A673 (cell line): ENCODE measurements at regions not wholly inside any gene's neighbourhood (a gene's known extent, or its start where the extent isn't known, plus 50 kb on each side); places are given as distances from the start of the nearest gene placed in this dataset.
"Not testable (repeated sequence)": the region's sequence is repeated elsewhere in the genome, so short reads cannot be mapped to it uniquely, and the experiment has no call there.

ENCODE experiments used
- BruUV-seq: library from RNA; stranded (reverse); fragments of 400-500 nt; replicated peaks from 2 replicates; lab custom pipeline; 2021; lab: Mats Ljungman, UMichigan
- CTCF ChIA-PET: fragments of 300-600 bp; sonication (Branson Sonifier 250); formaldehyde crosslinking; loops from one replicate; lab custom pipeline; 2022; ENCODE audit warnings: antibody characterized with exemption; lab: Charles Lee
- POLR2A ChIA-PET: fragments of 300-600 bp; sonication (Branson Sonifier 250); formaldehyde crosslinking; loops from one replicate; lab custom pipeline; 2022; ENCODE audit warnings: antibody characterized with exemption; ENCODE audit not compliant: low non-redundant PET; lab: Charles Lee
- DNase-seq: peaks from one replicate; pipeline ENCODE4 v3.0.0-alpha.2; 2015; ENCODE audit warnings: low spot score
- H3K27ac ChIP-seq: fragments of 200-600 bp; sonication (generic); 2 replicates; pipeline ENCODE4 v1.5.1; 2016; ENCODE audit warnings: mixed run types, low read depth, mild to moderate bottlenecking, mixed read lengths, antibody characterized with exemption, low read length; ENCODE audit not compliant: poor library complexity, severe bottlenecking
- H3K27me3 ChIP-seq: fragments of 200-600 bp; sonication (generic); replicated peaks from 2 replicates; pipeline ENCODE4 v1.6.1; 2017; ENCODE audit warnings: mixed run types, low read depth, mild to moderate bottlenecking, mixed read lengths, antibody characterized with exemption, low read length; ENCODE audit not compliant: insufficient read depth, poor library complexity
- H3K36me3 ChIP-seq: fragments of 200-600 bp; sonication (generic); 2 replicates; pipeline ENCODE4 v1.6.1; 2016; ENCODE audit warnings: mixed run types, mild to moderate bottlenecking, mixed read lengths, antibody characterized with exemption, low read length; ENCODE audit not compliant: insufficient read depth, poor library complexity, severe bottlenecking
- H3K4me1 ChIP-seq: fragments of 200-600 bp; sonication (generic); 2 replicates; pipeline ENCODE4 v1.6.1; 2017; ENCODE audit warnings: mixed run types, mild to moderate bottlenecking, mixed read lengths, antibody characterized with exemption, low read length; ENCODE audit not compliant: insufficient read depth, poor library complexity, severe bottlenecking
- H3K4me3 ChIP-seq: fragments of 200-600 bp; sonication (generic); 2 replicates; pipeline ENCODE4 v1.5.1; 2016; ENCODE audit warnings: low read depth, mixed run types, mild to moderate bottlenecking, mixed read lengths, low read length; ENCODE audit not compliant: poor library complexity, severe bottlenecking
- H3K9me3 ChIP-seq: fragments of 200-600 bp; sonication (generic); 2 replicates; pipeline ENCODE4 v1.6.1; 2016; ENCODE audit warnings: mixed run types, low read depth, mild to moderate bottlenecking, mixed read lengths, antibody characterized with exemption, low read length; ENCODE audit not compliant: poor library complexity, severe bottlenecking
- CTCF ChIP-seq: fragments of 300-800, 200-600 bp; sonication (generic); conservative IDR thresholded peaks from 2 replicates; pipeline ENCODE4 v1.5.1; 2017; ENCODE audit warnings: low read depth, mild to moderate bottlenecking, antibody characterized with exemption, low read length, moderate library complexity, mixed read lengths
- EZH2 ChIP-seq: fragments of 200-600 bp; sonication (generic); IDR thresholded peaks from 2 replicates; pipeline ENCODE4 v1.6.1; 2017; ENCODE audit warnings: borderline replicate concordance, low read depth, mild to moderate bottlenecking, mixed read lengths, antibody characterized with exemption, low read length; ENCODE audit not compliant: poor library complexity, severe bottlenecking
- intact Hi-C: fragments of 100-400 bp; cut with micrococcal nuclease; formaldehyde crosslinking; loops from one replicate; pipeline ENCODE4 v1.10.0; 2022; ENCODE audit not compliant: unreplicated experiment

GRCh38 chr9:107571148-107571547, 81.6 kb upstream of the KLF4 start:
- DNase-seq = no peak
- no peaks in the 10 kb centered on the region for H3K27me3 ChIP-seq
- intact Hi-C loops = no loop called here
- no peaks in the 10 kb centered on the region for H3K4me1 ChIP-seq
- H3K27ac ChIP-seq = no peak overlapping the region
- BruUV-seq = no TSS peak
- POLR2A ChIA-PET = no interaction called here
- CTCF ChIA-PET = no interaction called here
- no peak overlapping the region for H3K4me3 ChIP-seq
- H3K36me3 ChIP-seq = no peaks in the 10 kb centered on the region
- no peak for TF ChIP-seq CTCF
- no peak for TF ChIP-seq EZH2
- H3K9me3 ChIP-seq = no peaks in the 10 kb centered on the region

- intact Hi-C loops = no loop called here
- Histone ChIP-seq H3K4me1 (no peaks in the 10 kb centered on the region), H3K4me3 (no peak overlapping the region), H3K9me3 (no peaks in the 10 kb centered on the region), H3K27me3 (no peaks in the 10 kb centered on the region), H3K36me3 (no peaks in the 10 kb centered on the region), H3K27ac (no peak overlapping the region)
- ChIA-PET POLR2A (no interaction called here), CTCF (no interaction called here)
- DNase-seq = no peak
- TF ChIP-seq EZH2 (no peak), CTCF (no peak)
- BruUV-seq = no TSS peak
These were observed 79.6 kb upstream of the KLF4 start for GRCh38 chr9:107569174-107569573.

- DNase-seq, H3K27me3 ChIP-seq, BruUV-seq, POLR2A ChIA-PET, H3K9me3 ChIP-seq, H3K27ac ChIP-seq, H3K4me1 ChIP-seq, H3K4me3 ChIP-seq, CTCF ChIA-PET, intact Hi-C loops, H3K36me3 ChIP-seq: not testable (repeated sequence)
These were observed 78.8 kb upstream of the KLF4 start for GRCh38 chr9:107568406-107568805.

GRCh38 chr9:107567462-107567861, 77.9 kb upstream of the KLF4 start:
- intact Hi-C loops = no loop called here
- TF ChIP-seq EZH2 (no peak), CTCF (no peak)
- H3K36me3 ChIP-seq = no peaks in the 10 kb centered on the region
- no peaks in the 10 kb centered on the region for H3K27me3 ChIP-seq
- no peak overlapping the region for H3K4me3 ChIP-seq
- no peak overlapping the region for H3K27ac ChIP-seq
- ChIA-PET POLR2A (no interaction called here), CTCF (no interaction called here)
- no peaks in the 10 kb centered on the region for H3K9me3 ChIP-seq
- no peaks in the 10 kb centered on the region for H3K4me1 ChIP-seq
- no peak for DNase-seq
- BruUV-seq = no TSS peak
